Mucosa of rectum (tissue), 2 donors: ENCODE measurements at regions not wholly inside any gene's neighbourhood (a gene's known extent, or its start where the extent isn't known, plus 50 kb on each side); places are given as distances from the start of the nearest gene placed in this dataset.
"Not testable (repeated sequence)": the region's sequence is repeated elsewhere in the genome, so short reads cannot be mapped to it uniquely, and the experiment has no call there.

Experiments used
- H3K27ac ChIP-seq, 2 donors: one replicate each; pipeline ENCODE4 v1.7.0; 2013; ENCODE audit warnings: inconsistent platforms in 2 of 2, low read depth in 2 of 2, low read length in 2 of 2
- H3K27me3 ChIP-seq, 2 donors: one replicate each; pipeline ENCODE4 v1.7.0; 2013; ENCODE audit warnings: low read length in 2 of 2; ENCODE audit not compliant: control insufficient read depth in 2 of 2, insufficient read depth in 2 of 2
- H3K36me3 ChIP-seq, 2 donors: one replicate each; pipeline ENCODE4 v1.7.0; 2013; ENCODE audit warnings: low read length in 2 of 2; ENCODE audit not compliant: control insufficient read depth in 2 of 2, insufficient read depth in 2 of 2
- H3K4me1 ChIP-seq, 2 donors: one replicate each; pipeline ENCODE4 v1.7.0; 2013; ENCODE audit warnings: low read length in 2 of 2, mild to moderate bottlenecking in 1 of 2; ENCODE audit not compliant: control insufficient read depth in 2 of 2, insufficient read depth in 2 of 2
- H3K4me3 ChIP-seq, 2 donors: one replicate each; pipeline ENCODE4 v1.7.0; 2013; ENCODE audit warnings: low read length in 2 of 2
- H3K9ac ChIP-seq, 2 donors: one replicate each; pipeline ENCODE4 v1.7.0; 2013; ENCODE audit warnings: low read length in 2 of 2, low read depth in 1 of 2, mild to moderate bottlenecking in 1 of 2
- H3K9me3 ChIP-seq, 2 donors: one replicate each; pipeline ENCODE4 v1.7.0; 2013; ENCODE audit warnings: low read length in 2 of 2; ENCODE audit not compliant: control insufficient read depth in 2 of 2
- donor health status: healthy.
- donor health status: Normal muscosa, but diverticular disease.

DNA sequence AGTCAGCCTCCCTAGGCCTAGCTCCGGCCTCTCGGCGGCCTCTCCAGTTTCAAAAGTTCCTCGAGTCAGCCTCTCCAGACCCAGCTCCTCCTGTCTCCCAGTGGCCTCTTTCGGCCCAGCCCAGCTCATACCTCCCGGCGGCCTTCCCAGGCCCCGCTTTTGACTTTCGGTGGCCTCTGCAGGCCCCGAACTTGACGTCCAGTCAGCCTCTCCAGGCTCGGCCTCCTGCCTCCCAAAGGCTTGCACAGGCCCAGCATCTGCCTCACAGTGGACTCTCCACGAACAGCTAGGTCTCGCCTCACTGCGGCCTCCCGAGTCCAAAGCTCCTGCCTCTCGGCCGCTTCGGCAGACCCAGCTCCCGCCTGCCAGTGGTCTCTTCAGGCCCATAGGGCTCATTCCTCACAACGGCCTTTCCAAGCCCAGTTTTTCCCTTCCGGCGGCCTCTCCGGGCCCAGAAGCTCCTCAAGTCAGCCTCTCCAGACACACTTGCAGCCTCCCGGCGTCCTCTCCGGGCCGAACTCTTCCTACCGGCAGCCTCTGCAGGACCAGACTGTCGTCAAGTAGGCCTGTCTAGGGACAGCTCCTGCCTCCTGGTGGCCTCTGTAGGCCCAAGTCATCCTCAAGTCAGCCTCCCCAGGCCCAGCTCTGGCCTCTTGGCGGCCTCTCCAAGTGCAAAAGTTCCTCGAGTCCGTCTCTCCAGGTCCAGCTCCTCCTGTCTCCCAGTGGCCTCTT is 249.9 kb upstream of the ZNF722 start:
- not testable (repeated sequence) for H3K9me3 ChIP-seq, H3K9ac ChIP-seq, H3K4me3 ChIP-seq, H3K36me3 ChIP-seq, H3K27me3 ChIP-seq, H3K27ac ChIP-seq, H3K4me1 ChIP-seq

DNA sequence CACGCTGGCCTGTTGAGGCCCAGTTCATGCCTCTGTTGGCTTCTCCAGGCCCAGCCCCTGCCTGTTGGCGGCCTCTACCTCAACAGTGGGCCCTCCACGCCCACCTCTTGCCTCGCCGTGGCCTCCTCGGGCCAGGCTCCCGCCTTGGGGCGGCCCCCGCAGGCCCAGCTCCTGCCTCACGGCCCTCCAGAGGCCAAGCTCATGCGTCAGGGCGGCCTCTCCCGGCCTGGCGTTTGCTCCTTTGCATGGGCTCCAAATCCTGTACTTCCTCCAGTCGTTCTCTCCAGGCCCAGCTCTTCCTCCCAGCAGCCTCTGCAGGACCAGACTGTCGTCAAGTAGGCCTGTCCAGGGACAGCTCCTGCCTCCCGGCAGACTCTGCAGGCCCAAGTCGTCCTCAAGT is 246.2 kb upstream of the ZNF722 start:
- H3K4me3 ChIP-seq, H3K36me3 ChIP-seq, H3K9ac ChIP-seq, H3K27me3 ChIP-seq, H3K9me3 ChIP-seq, H3K27ac ChIP-seq, H3K4me1 ChIP-seq: not testable (repeated sequence)

DNA sequence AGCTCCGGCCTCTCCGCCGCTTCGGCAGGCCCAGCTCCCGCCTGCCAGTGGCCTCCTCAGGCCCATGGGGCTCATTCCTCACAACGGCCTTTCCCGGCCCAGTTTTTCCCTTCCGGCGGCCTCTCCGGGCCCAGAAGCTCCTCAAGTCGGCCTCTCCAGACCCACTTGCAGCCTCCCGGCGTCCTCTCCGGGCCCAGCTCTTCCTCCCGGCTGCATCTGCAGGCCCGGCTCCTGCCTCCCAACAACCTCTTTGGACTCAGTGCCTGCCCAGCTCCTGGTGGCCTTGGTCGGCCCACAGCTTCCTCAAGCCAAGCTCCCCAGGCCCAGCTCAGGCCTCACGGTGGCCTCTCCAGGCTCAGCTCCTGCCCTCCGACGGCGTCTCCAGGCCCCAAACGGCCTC is 245.5 kb upstream of the ZNF722 start:
- not testable (repeated sequence) for H3K27me3 ChIP-seq, H3K9ac ChIP-seq, H3K4me3 ChIP-seq, H3K36me3 ChIP-seq, H3K27ac ChIP-seq, H3K9me3 ChIP-seq, H3K4me1 ChIP-seq

DNA sequence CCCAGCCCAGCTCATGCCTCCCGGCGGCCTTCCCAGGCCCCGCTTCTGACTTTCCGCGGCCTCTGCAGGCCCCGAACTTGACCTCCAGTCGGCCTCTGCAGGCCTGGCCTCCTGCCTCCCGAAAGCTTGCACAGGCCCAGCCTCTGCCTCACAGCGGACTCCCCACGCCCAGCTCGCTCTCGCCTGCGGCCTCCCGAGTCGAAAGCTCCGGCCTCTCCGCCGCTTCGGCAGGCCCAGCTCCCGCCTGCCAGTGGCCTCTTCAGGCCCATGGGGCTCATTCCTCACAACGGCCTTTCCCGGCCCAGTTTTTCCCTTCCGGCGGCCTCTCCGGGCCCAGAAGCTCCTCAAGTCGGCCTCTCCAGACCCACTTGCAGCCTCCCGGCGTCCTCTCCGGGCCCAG is 238.4 kb upstream of the ZNF722 start:
- H3K27ac ChIP-seq, H3K27me3 ChIP-seq, H3K36me3 ChIP-seq, H3K9me3 ChIP-seq, H3K9ac ChIP-seq, H3K4me1 ChIP-seq, H3K4me3 ChIP-seq: not testable (repeated sequence)

DNA sequence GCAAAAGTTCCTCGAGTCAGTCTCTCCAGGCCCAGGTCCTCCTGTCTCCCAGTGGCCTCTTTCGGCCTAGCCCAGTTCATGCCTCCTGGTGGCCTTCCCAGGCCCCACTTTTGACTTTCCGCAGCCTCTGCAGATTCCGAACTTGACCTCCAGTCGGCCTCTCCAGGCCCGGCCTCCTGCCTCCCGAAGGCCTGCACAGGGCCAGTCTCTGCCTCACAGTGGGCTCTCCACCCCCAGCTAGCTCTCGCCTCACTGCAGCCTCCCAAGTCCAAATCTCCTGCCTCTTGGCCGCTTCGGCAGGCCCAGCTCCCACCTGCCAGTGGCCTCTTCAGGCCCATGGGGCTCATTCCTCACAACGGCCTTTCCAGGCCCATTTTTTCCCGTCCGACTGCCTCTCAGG is 233.1 kb upstream of the ZNF722 start:
- H3K4me1 ChIP-seq, H3K9ac ChIP-seq, H3K9me3 ChIP-seq, H3K36me3 ChIP-seq, H3K27ac ChIP-seq, H3K27me3 ChIP-seq, H3K4me3 ChIP-seq: not testable (repeated sequence)

DNA sequence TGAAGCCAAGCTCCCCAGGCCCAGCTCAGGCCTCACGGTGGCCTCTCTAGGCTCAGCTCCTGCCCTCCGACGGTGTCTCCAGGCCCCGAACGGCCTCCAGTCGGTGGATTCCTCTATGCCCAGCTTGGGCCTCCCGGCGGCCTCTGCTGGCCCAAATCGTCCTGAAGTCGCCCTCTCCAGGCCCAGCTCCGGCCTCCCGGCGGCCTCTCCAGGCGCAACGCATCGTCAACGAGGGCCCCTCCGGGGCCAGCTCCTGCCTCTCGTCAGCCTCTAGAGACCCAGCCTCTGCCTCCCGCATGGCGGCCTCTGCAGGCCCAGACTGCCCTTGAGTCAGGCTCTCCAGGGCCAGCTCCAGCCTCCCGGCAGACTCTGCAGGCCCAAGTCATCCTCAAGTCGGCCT is 232.5 kb upstream of the ZNF722 start:
- H3K9ac ChIP-seq, H3K9me3 ChIP-seq, H3K27ac ChIP-seq, H3K27me3 ChIP-seq, H3K4me3 ChIP-seq, H3K4me1 ChIP-seq, H3K36me3 ChIP-seq: not testable (repeated sequence)

DNA sequence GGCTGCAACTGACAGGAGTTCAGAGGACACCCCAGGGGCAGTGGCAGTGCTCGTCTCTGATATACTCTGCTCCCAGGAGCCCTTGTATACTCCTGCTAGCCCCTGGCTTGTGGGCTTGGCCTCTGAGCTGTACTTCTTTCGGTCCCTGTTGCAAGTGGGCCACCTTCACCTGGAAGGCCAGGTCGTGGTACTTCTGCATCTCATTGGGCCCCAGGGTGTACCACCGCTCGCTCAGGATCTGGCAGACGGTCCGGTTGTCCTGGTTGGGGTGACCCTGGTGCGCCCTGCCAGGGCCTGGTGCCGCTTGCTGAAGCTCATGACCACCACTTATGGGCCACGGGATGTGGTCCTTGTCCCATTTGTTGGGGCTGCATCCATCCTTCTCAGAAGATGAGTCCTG is 228.5 kb upstream of the ZNF722 start:
- H3K9ac ChIP-seq, H3K9me3 ChIP-seq, H3K4me1 ChIP-seq, H3K27ac ChIP-seq, H3K4me3 ChIP-seq, H3K36me3 ChIP-seq, H3K27me3 ChIP-seq: not testable (repeated sequence)

DNA sequence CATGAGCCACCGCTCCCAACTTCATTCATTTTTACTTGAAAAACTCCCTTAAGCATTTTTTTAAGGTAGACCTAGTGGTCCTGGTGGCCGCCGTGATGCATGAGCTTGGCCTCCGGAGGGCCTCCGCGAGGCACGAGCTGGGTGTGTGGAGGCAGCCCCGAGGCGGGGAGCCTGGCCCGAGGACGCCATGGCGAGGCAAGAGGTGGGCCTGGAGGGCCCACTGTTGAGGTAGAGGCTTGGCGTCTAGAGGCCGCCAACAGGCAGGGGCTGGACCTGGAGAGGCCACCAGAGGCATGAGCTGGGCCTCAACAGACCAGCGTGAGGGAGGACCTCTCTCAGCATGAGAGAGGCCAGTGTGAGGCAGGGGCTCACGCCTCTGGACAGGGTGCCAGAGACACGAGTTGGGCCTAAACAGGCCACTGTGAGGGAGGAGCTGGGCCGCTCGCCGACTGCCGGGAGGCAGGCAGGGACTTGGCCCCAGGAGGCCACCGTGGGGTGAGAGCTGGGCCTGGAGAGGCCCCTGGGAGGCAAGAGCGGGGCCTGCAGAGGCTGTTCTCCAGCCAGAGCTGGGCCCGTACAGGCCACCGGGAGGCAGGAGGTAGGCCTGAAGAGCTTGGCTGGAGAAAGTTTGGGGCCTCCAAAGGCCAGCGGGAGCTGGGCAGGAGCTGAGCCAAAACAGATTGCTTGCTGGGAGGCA is 227.1 kb upstream of the ZNF722 start:
- H3K9ac ChIP-seq, H3K9me3 ChIP-seq, H3K27me3 ChIP-seq, H3K4me1 ChIP-seq, H3K4me3 ChIP-seq, H3K36me3 ChIP-seq, H3K27ac ChIP-seq: not testable (repeated sequence)

DNA sequence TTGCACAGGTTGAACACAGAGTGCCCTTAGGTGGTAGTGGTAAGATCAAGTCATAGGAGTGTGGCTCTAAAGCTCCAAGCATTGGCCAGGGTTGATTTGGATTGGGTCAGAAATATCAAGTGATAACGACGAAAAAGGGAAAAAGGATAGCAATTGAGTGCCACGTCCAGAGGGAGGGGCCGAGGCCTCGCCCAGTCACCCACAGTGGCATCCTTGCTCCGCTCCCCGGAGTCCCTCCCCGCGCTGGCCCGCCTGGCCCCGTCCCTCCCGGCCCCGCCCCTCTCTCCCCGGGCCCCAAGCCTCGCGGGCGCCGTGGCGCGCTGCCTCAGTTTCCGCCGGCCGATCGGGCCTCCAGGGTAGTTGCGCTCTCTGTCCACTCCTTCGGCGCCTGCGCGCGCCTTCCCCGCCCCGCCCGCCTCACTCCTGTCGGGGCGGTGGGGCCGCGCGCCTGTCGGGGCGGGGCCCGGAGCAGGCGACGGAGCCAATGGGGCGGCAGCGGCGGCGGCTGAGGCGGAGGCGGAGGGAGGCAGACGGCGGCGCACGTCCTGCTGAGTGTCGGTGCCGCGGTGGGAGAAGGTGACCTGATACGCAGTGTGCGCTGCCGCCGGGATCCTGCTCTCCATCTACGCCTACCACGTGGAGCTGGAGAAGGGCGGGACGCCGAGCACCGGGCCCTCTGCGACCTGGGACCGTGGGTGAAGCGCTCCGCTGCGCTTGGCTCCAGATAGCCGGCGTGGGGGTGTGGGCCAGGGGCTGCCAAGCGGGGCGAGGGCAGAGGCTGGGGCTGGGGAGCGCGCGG is 209.1 kb upstream of the ZNF722 start:
- peak overlapping the region in 1 of 2 donors; percentile 10 for H3K4me3 ChIP-seq
- H3K36me3 ChIP-seq = no peaks in the 10 kb centered on the region
- no peaks in the 10 kb centered on the region for H3K27me3 ChIP-seq
- no peak overlapping the region for H3K27ac ChIP-seq
- no peaks in the 10 kb centered on the region for H3K4me1 ChIP-seq
- H3K9me3 ChIP-seq = no peaks in the 10 kb centered on the region
- H3K9ac ChIP-seq = no peak overlapping the region

DNA sequence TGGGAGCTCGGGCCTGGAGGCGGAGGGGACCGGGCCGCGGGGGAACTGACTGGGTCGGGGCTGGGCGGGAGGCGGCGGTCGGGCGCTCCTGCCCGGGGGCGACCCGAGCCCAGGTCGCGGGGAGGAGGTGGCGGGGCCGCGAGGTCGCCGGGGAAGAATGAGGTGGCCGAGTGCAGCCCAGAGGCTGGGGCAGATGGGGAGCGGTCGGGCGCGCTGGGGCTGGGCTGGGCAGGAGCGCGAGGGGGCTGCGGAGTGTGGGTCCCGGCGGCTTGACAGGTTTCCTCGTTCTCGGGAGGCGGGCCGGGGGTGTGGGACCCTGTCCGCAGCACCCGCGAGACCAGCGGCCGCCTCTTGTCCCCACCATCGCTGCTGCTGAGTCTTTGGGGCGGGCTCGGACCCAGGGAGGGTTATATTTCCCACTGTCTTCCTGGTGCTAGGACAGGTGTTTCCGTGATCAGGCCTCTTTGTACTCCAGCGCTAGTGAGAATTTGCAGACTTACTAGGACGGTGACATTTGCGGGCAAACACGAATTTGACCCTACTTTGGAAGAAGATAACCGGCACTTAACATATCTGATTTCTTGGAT is 208.4 kb upstream of the ZNF722 start:
- not testable (repeated sequence) for H3K4me3 ChIP-seq

More for the DNA sequence above, 208.4 kb upstream of the ZNF722 start:
- H3K36me3 ChIP-seq, H3K9ac ChIP-seq, H3K4me1 ChIP-seq, H3K27ac ChIP-seq, H3K27me3 ChIP-seq, H3K9me3 ChIP-seq: not testable (repeated sequence)
